H9 (cell line): ENCODE measurements at regions not wholly inside any gene's neighbourhood (a gene's known extent, or its start where the extent isn't known, plus 50 kb on each side); places are given as distances from the start of the nearest gene placed in this dataset.

Source experiments
- DNase-seq: peaks from one replicate; pipeline ENCODE4 v3.0.0-alpha.2; 2017
- H2AFZ ChIP-seq: one replicate; pipeline ENCODE4 v1.6.1; 2013; ENCODE audit warnings: mild to moderate bottlenecking, low read length, control low read depth, moderate library complexity
- H2AK5ac ChIP-seq: 2 replicates; pipeline ENCODE4 v1.6.1; 2013; ENCODE audit warnings: low read length, control low read depth, mixed read lengths; ENCODE audit not compliant: insufficient read length
- H2BK120ac ChIP-seq: one replicate; pipeline ENCODE4 v1.6.1; 2013; ENCODE audit warnings: low read depth, mild to moderate bottlenecking, low read length, control low read depth, inconsistent platforms; ENCODE audit not compliant: poor library complexity, severe bottlenecking
- H2BK12ac ChIP-seq: 2 replicates; pipeline ENCODE4 v1.6.1; 2013; ENCODE audit warnings: low read length, control low read depth, mixed read lengths, low read depth; ENCODE audit not compliant: insufficient read length
- H2BK15ac ChIP-seq: 2 replicates; pipeline ENCODE4 v1.6.1; 2013; ENCODE audit warnings: low read depth, low read length, control low read depth
- H2BK20ac ChIP-seq: one replicate; pipeline ENCODE4 v1.6.1; 2013; ENCODE audit warnings: low read depth, mild to moderate bottlenecking, low read length, control low read depth, inconsistent platforms; ENCODE audit not compliant: poor library complexity, severe bottlenecking
- H2BK5ac ChIP-seq: 2 replicates; pipeline ENCODE4 v1.6.1; 2013; ENCODE audit warnings: low read length, control low read depth, mixed read lengths; ENCODE audit not compliant: insufficient read length
- H3K14ac ChIP-seq: 2 replicates; pipeline ENCODE4 v1.6.1; 2013; ENCODE audit warnings: low read length, control low read depth; ENCODE audit not compliant: insufficient read depth
- H3K18ac ChIP-seq: 2 replicates; pipeline ENCODE4 v1.6.1; 2013; ENCODE audit warnings: low read depth, mild to moderate bottlenecking, mixed read lengths, low read length, control low read depth; ENCODE audit not compliant: insufficient read length
- H3K23ac ChIP-seq: 2 replicates; pipeline ENCODE4 v1.6.1; 2013; ENCODE audit warnings: low read length, control low read depth, mixed read lengths, low read depth; ENCODE audit not compliant: insufficient read length
- H3K23me2 ChIP-seq: 2 replicates; pipeline ENCODE4 v1.6.1; 2013; ENCODE audit warnings: low read depth, mild to moderate bottlenecking, mixed read lengths, low read length, control low read depth; ENCODE audit not compliant: insufficient read length, poor library complexity, severe bottlenecking
- H3K27ac ChIP-seq: 2 replicates; pipeline ENCODE4 v1.5.1; 2013; ENCODE audit warnings: low read length, control low read depth, mixed read lengths, low read depth; ENCODE audit not compliant: insufficient read length
- H3K27me3 ChIP-seq: 2 replicates; pipeline ENCODE4 v1.6.1; 2013; ENCODE audit warnings: low read length, control low read depth, inconsistent platforms; ENCODE audit not compliant: insufficient read depth
- H3K4ac ChIP-seq: 2 replicates; pipeline ENCODE4 v1.6.1; 2013; ENCODE audit warnings: low read depth, mild to moderate bottlenecking, control low read depth, inconsistent platforms, low read length, moderate library complexity
- H3K4me1 ChIP-seq: 2 replicates; pipeline ENCODE4 v1.6.1; 2013; ENCODE audit warnings: low read length, control low read depth, inconsistent platforms; ENCODE audit not compliant: insufficient read depth
- H3K4me2 ChIP-seq: 2 replicates; pipeline ENCODE4 v1.6.1; 2013; ENCODE audit warnings: low read length, control low read depth, mixed read lengths; ENCODE audit not compliant: insufficient read length, insufficient read depth
- H3K56ac ChIP-seq: 2 replicates; pipeline ENCODE4 v1.6.1; 2013; ENCODE audit warnings: low read depth, mild to moderate bottlenecking, mixed read lengths, low read length, control low read depth; ENCODE audit not compliant: insufficient read length
- H3K79me1 ChIP-seq: 2 replicates; pipeline ENCODE4 v1.6.1; 2013; ENCODE audit warnings: low read depth, mild to moderate bottlenecking, moderate library complexity, low read length, control low read depth, inconsistent platforms; ENCODE audit not compliant: insufficient read depth, poor library complexity, severe bottlenecking
- H3K79me2 ChIP-seq: 2 replicates; pipeline ENCODE4 v1.6.1; 2013; ENCODE audit warnings: low read length, control low read depth, inconsistent platforms; ENCODE audit not compliant: insufficient read depth
- H3K9ac ChIP-seq: 2 replicates; pipeline ENCODE4 v1.6.1; 2013; ENCODE audit warnings: low read length, control low read depth, mixed read lengths; ENCODE audit not compliant: insufficient read length; ENCODE audit errors: extremely low read depth
- H3K9me3 ChIP-seq: one replicate; pipeline ENCODE4 v1.6.1; 2013; ENCODE audit warnings: low read depth, low read length, inconsistent platforms; ENCODE audit not compliant: control insufficient read depth
- H3T11ph ChIP-seq: one replicate; pipeline ENCODE4 v1.6.1; 2013; ENCODE audit warnings: mild to moderate bottlenecking, low read length, control low read depth, inconsistent platforms
- H4K20me1 ChIP-seq: one replicate; pipeline ENCODE4 v1.6.1; 2013; ENCODE audit not compliant: control insufficient read depth, insufficient read length, insufficient read depth
- H4K5ac ChIP-seq: 2 replicates; pipeline ENCODE4 v1.6.1; 2013; ENCODE audit warnings: low read depth, mild to moderate bottlenecking, mixed read lengths, low read length, control low read depth; ENCODE audit not compliant: insufficient read length
- H4K8ac ChIP-seq: replicated peaks from 2 replicates; pipeline ENCODE4 v1.6.1; 2013; ENCODE audit warnings: low read length, control low read depth, mixed read lengths, low read depth; ENCODE audit not compliant: insufficient read length
- H4K91ac ChIP-seq: 2 replicates; pipeline ENCODE4 v1.6.1; 2013; ENCODE audit warnings: low read depth, mild to moderate bottlenecking, moderate library complexity, mixed read lengths, low read length, control low read depth; ENCODE audit not compliant: insufficient read length
- H3K27ac Mint-ChIP-seq, 3 experiments: 2 replicates in 2 of 3; 3 replicates in 1 of 3; pipeline ENCODE4 v1.8.0; 2020 to 2021; ENCODE audit warnings: mixed read lengths in 3 of 3, mild to moderate bottlenecking in 1 of 3, moderate library complexity in 1 of 3
- H3K27me3 Mint-ChIP-seq: 2 replicates; pipeline ENCODE4 v1.8.0; 2021; ENCODE audit warnings: low read depth, mild to moderate bottlenecking, moderate library complexity, mixed read lengths
- H3K36me3 Mint-ChIP-seq, 3 experiments: 2 replicates in 2 of 3; 3 replicates in 1 of 3; pipeline ENCODE4 v1.8.0; 2020 to 2021; ENCODE audit warnings: low read depth in 3 of 3, mixed read lengths in 3 of 3; ENCODE audit not compliant: insufficient read depth in 1 of 3
- H3K4me1 Mint-ChIP-seq, 2 experiments: 2 replicates each; pipeline ENCODE4 v1.8.0; 2020; ENCODE audit warnings: mixed read lengths in 2 of 2
- H3K4me3 Mint-ChIP-seq, 2 experiments: 2 replicates in 1 of 2; 3 replicates in 1 of 2; pipeline ENCODE4 v1.8.0; 2020 to 2021; ENCODE audit warnings: mild to moderate bottlenecking in 2 of 2, mixed read lengths in 2 of 2, moderate library complexity in 1 of 2
- H3K9me3 Mint-ChIP-seq, 2 experiments: 2 replicates in 1 of 2; 3 replicates in 1 of 2; pipeline ENCODE4 v1.8.0; 2020; ENCODE audit warnings: mild to moderate bottlenecking in 2 of 2, mixed read lengths in 2 of 2, moderate library complexity in 1 of 2
- CTCF ChIP-seq: fragments of 200-600 bp; sonication (generic); conservative IDR thresholded peaks from 3 replicates; pipeline ENCODE4 v1.8.0; 2021; ENCODE audit warnings: antibody characterized with exemption, mild to moderate bottlenecking
- WGBS: extraction: QIAGEN DNeasy Blood & Tissue Kit; methylation state at CpG from one replicate; pipeline ENCODE4 v1.1.7; 2013; ENCODE audit warnings: missing lambda C conversion rate, low lambda C conversion rate, mixed read lengths; ENCODE audit not compliant: insufficient read length; ENCODE audit errors: extremely low coverage; 5-methylcytosine and 5-hydroxymethylcytosine counted together

GRCh38 chr6:6405031-6405430, 84.6 kb upstream of the F13A1 start:
- H3T11ph ChIP-seq = no peak overlapping the region
- H3K23me2 ChIP-seq = no peaks in the 10 kb centered on the region
- Mint-ChIP-seq H3K36me3 (no peaks in the 10 kb centered on the region), H3K4me3 (no peak overlapping the region), H3K27me3 (no peaks in the 10 kb centered on the region), H3K9me3 (no peaks in the 10 kb centered on the region), H3K4me1 (peaks cover 2 to 4% of the 10 kb centered on the region in 2 experiments; a peak in 3 of 4 replicates), H3K27ac (no peak overlapping the region)
- H3K9me3 ChIP-seq = no peaks in the 10 kb centered on the region
- no peak overlapping the region for H3K9ac ChIP-seq
- no peaks in the 10 kb centered on the region for H3K79me1 ChIP-seq
- no peak for DNase-seq
- no peak overlapping the region for H3K4me2 ChIP-seq
- no peaks in the 10 kb centered on the region for H3K79me2 ChIP-seq
- TF ChIP-seq CTCF = no peak
- H3K27ac ChIP-seq = no peak overlapping the region
- H2BK15ac ChIP-seq = no peak overlapping the region
- no peak overlapping the region for H3K18ac ChIP-seq
- H2BK12ac ChIP-seq = no peak overlapping the region
- no peak overlapping the region for H4K5ac ChIP-seq
- H3K27me3 ChIP-seq = no peaks in the 10 kb centered on the region
- H3K56ac ChIP-seq = no peak overlapping the region
- WGBS = no CpG with 5 or more reads among the region's 2 CpGs
- H2BK5ac ChIP-seq = no peak overlapping the region
- H2AK5ac ChIP-seq = no peak overlapping the region
- no peak overlapping the region for H3K14ac ChIP-seq
- H2BK20ac ChIP-seq = no peak overlapping the region
- H3K23ac ChIP-seq = no peak overlapping the region
- H4K91ac ChIP-seq = no peak overlapping the region
- H3K4ac ChIP-seq = no peak overlapping the region
- no peak overlapping the region for H2BK120ac ChIP-seq
- no peak overlapping the region for H2AFZ ChIP-seq
- no peak overlapping the region for H4K8ac ChIP-seq
- H4K20me1 ChIP-seq = no peaks in the 10 kb centered on the region
- H3K4me1 ChIP-seq = peaks cover 2% of the 10 kb centered on the region; the same call in 1 of the 2 replicates
